ENCODE measurements at regions not wholly inside any gene's neighbourhood (a gene's known extent, or its start where the extent isn't known, plus 50 kb on each side); places are given as distances from the start of the nearest gene placed in this dataset.

DNA sequence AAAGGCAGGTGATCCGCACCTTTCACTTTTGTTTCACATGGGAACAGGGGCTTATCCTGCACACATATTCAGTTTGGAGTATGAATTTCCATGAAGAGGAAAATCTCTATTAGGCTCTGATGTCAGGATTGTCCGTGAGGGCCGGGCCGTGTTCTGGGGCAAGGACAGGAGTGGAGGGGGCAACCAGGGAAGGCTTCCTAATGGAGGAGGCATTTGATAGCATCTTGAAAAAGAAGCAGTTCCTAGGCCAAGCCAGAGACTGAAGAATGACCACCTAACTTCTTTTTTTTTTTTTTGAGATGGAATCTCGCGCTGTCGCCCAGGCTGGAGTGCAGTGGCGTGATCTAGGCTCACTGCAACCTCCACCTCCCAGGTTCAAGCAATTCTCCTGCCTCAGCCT, 174.2 kb downstream of the SEC14L1 start:
- TF ChIP-seq CTCF (IDR thresholded peaks at IDR 0.05) (no peak), POLR2A (IDR thresholded peaks at IDR 0.05) (no peak)
